Urothelium cell line (cell line): ENCODE measurements at regions not wholly inside any gene's neighbourhood (a gene's known extent, or its start where the extent isn't known, plus 50 kb on each side); places are given as distances from the start of the nearest gene placed in this dataset.

Experiments
- DNase-seq: peaks from one replicate; pipeline ENCODE4 v3.0.0; 2011; ENCODE audit warnings: low spot score, mixed read lengths
- FAIRE-seq: peaks from 2 replicates; lab custom pipeline; 2011; peaks lifted over from hg19 to GRCh38; lab: Jason Lieb, UNC

- no peak for DNase-seq
- no peak for FAIRE-seq
Measured at GRCh38 chr4:156656896-156657295, 314.7 kb downstream of the PDGFC start.

GRCh38 chr4:156654410-156654809 lies 317.2 kb downstream of the PDGFC start:
- no peak for FAIRE-seq

GRCh38 chr4:156643826-156644225 lies 327.8 kb downstream of the PDGFC start:
- FAIRE-seq (no peak), DNase-seq (no peak)

More at GRCh38 chr4:156654410-156654809, 317.2 kb downstream of the PDGFC start:
- DNase-seq: no peak

- DNase-seq: peak; percentile 5
- FAIRE-seq: no peak
Measured at GRCh38 chr4:156642161-156642560, 329.4 kb downstream of the PDGFC start.

- DNase-seq: peak; percentile 23
- FAIRE-seq: peak; percentile 20
Measured at GRCh38 chr4:156638925-156639605, 332.5 kb downstream of the PDGFC start.

GRCh38 chr4:156638334-156638733 lies 333.3 kb downstream of the PDGFC start:
- no peak for FAIRE-seq
- DNase-seq: no peak

- no peak for FAIRE-seq
- DNase-seq: no peak
Measured at GRCh38 chr4:156636381-156636780, 335.2 kb downstream of the PDGFC start.

GRCh38 chr4:156635051-156635450 lies 336.5 kb downstream of the PDGFC start:
- DNase-seq (no peak), FAIRE-seq (no peak)

GRCh38 chr4:156634612-156635011 lies 337.0 kb downstream of the PDGFC start:
- DNase-seq (no peak), FAIRE-seq (no peak)

- no peak for DNase-seq
- FAIRE-seq: no peak
Measured at GRCh38 chr4:156633847-156634246, 337.8 kb downstream of the PDGFC start.

GRCh38 chr4:156628858-156629257 lies 342.7 kb downstream of the PDGFC start:
- DNase-seq (no peak), FAIRE-seq (no peak)

- DNase-seq (no peak), FAIRE-seq (no peak)
Measured at GRCh38 chr4:156623376-156623775, 348.2 kb downstream of the PDGFC start.

- FAIRE-seq: no peak
- no peak for DNase-seq
Measured at GRCh38 chr4:156620786-156621185, 350.8 kb downstream of the PDGFC start.

GRCh38 chr4:156619154-156619934 lies 352.3 kb downstream of the PDGFC start:
- DNase-seq (no peak), FAIRE-seq (no peak)

- DNase-seq: peak; percentile 47
- FAIRE-seq: no peak
Measured at GRCh38 chr4:156615066-156615531, 356.5 kb downstream of the PDGFC start.

- FAIRE-seq (no peak), DNase-seq (no peak)
Measured at GRCh38 chr4:156614536-156614935, 357.1 kb downstream of the PDGFC start.

GRCh38 chr4:156609421-156609820 lies 362.2 kb downstream of the PDGFC start:
- FAIRE-seq (no peak), DNase-seq (no peak)

- DNase-seq (no peak), FAIRE-seq (no peak)
Measured at GRCh38 chr4:156608651-156609050, 362.9 kb downstream of the PDGFC start.

- DNase-seq: no peak
- FAIRE-seq: no peak
Measured at GRCh38 chr4:156607478-156607857, 364.1 kb downstream of the PDGFC start.

- DNase-seq (no peak), FAIRE-seq (no peak)
Measured at GRCh38 chr4:156606554-156607477, 364.8 kb downstream of the PDGFC start.

GRCh38 chr4:156598138-156598681 lies 373.4 kb downstream of the PDGFC start:
- no peak for FAIRE-seq
- DNase-seq: peak; percentile 36
